GM21528 (cell line): ENCODE measurements at regions not wholly inside any gene's neighbourhood (a gene's known extent, or its start where the extent isn't known, plus 50 kb on each side); places are given as distances from the start of the nearest gene placed in this dataset.
"Not testable (repeated sequence)": the region's sequence is repeated elsewhere in the genome, so short reads cannot be mapped to it uniquely, and the experiment has no call there.

Experiments used
- ATAC-seq: cut with Tn5 transposase; IDR thresholded peaks from one replicate; pipeline ENCODE4 v1.9.1; 2021; ENCODE audit warnings: mild to moderate bottlenecking, moderate library complexity; ENCODE audit not compliant: unreplicated experiment, low FRiP score

DNA sequence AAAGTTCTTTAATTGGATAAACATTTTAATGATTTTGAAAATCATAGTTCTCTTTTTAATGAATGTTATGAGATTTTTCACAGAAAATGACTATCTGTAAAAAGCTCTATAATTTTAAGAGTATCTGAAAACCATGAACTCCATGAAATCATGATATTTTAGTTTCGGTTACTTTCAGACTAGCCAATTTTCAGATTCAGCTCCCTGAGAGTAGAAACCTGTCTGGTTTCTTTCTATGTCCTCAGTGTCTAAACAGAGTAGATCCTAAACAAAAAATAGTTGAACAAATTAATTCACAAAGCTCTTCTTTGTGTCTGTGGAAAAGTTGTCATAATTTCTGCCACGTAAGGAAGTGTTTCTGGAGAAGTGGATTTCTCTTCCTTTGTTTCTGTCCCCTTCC is 1247.7 kb downstream of the NSUN3 start:
- no peak for ATAC-seq

DNA sequence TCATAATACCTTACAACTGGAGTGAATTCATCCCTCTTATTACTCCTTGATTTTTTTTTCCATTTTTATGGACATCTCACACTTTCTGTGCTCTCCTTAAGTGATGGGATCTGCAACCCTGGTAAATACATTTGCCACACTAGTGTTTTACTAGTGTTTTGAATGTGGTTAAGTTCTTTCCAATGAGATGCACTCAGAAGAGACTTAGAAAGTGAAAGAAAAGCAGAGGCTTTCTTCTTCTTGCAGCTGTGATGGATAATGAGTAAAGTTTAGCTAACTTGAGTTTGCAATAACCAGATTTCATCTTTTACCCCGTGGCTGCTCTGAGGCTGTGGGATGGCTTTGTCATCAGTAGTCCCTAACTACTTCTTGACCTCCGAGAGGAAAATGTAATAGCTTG is 1248.4 kb downstream of the NSUN3 start:
- ATAC-seq, result no peak

DNA sequence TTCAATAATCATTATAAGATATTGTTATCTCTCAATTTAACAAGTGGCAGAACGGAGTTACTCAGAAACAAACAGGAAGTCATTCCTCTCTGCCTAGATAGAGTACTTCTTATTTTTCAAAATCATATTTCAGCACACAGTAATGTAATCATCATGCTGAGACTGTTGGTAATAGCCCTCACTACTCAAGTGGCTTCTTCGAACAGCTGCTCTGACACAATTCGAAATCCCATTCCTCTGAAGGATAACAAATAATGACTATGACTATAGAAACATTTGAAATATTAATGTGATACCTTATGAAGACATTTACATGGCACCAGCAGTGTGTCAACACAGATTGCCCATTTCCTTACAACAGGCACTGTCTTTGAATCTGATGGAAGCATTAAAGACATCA is 1249.8 kb downstream of the NSUN3 start:
- no peak for ATAC-seq

DNA sequence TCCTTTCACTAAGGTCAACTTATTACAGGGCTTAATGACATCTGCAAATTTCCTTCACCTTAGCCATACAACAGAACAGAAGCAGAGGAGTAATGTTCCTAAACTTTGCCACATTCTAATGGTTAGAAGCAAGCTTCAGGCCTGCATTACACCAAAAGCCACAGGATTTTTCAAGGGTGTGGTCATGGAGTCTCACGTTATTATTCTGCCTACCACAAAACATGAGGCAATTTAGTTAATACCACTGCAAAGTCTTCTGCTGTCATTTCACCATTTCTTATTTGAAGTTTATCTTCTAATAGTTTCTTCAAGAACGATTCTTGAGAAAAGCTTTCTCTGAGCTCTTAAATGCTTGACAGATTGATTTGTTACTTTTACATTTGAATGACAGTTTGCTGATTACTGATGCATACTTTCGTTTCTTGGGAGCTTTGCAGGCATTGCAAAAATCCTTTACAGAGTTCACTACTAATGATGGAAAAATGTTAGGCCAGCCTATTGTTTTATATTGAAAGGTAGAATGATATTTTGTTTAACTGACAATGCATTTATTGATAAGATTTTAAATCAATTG is 1257.1 kb downstream of the NSUN3 start:
- no peak for ATAC-seq

DNA sequence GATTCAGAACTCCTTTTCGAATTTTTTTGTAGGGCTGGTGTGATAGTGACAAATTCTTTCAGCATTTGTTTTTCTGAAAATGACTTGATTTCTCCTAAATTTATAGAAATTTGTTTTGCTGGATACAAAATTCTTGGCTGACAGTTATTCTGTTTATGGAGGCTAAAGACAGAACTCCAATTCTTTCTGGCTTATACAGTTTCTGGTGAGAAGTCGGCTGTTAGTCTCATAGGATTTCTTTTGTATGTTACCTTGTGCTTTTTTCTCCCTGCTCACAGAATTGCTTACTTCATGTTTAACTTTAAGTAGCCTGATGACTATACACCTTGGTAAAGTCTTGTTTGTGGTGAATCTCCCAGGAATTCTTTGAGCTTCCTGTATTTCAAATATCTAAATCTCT is 1264.6 kb downstream of the NSUN3 start:
- ATAC-seq, result no peak

DNA sequence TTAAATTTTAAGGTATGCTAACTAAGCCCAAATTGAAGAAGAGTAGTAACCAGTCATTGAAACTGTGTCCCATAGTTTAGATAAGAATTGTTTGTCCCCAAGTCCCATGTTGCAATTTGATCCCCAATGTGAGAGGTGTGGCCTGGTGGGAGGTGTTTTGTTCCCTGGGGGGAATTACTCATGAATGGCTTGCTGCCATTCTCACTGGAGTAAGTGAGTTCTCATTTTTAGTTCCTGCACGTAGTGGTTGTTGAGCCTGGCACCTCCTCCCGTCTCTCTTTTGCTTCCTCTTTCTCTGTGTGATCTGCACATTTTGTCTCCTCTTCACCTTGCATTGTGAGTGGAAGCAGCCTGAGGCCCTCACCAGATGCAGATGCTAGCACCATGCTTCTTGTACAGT is 1271.0 kb downstream of the NSUN3 start:
- no peak for ATAC-seq

DNA sequence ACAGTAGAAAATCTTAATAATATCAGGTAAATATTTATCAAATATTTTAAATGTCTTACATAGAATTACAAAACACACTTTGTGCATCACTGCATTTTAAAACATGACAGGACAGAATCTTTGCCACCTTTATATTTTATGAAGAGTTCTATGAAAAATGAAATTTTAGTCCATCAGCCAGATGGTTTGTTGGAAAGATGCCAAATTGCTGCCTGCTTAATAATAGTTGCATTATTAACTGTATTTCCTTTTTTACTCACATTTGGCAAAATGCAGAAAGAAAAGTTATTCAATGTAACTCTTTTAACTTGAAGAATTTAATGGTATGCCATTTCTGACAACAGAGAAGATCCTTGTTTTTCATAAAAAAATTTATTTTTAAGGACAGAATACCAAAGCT is 1271.6 kb downstream of the NSUN3 start:
- no peak for ATAC-seq

DNA sequence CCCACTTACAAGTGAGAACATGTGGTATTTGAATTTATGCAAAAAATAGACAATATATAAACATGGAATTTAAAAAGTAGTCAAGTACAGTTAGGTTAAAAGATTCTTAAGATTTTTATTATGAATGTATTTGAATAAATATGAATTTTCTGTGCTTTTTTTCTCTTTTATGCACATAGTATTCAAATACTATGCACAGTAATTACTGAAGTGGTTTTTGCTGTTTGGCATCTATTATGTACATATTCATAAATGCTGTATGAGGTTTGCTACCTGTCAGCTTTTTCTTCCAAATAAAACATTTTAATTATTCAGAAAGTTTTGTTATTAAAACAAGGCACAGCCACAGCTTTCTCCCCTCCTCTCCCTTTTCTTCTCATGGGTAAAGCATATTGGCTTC is 1272.7 kb downstream of the NSUN3 start:
- ATAC-seq, result no peak

DNA sequence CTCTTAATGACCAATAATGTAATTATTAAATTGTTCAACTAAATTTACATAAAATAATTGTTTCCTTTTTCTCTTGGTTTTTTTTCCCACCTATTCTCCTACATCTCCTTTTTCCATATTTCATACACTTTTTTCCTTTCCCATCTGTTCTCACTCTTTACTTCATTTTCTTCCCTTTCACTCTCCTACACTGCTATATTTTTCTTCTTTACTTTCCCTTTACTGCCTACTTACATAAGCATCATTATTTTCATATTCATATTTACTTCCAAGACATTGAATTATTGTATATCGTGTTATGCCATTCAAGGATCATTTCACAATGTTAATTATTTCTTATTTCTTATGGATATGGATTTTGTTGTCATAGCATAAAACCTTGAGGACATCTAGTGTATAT is 1275.6 kb downstream of the NSUN3 start:
- ATAC-seq, result no peak

DNA sequence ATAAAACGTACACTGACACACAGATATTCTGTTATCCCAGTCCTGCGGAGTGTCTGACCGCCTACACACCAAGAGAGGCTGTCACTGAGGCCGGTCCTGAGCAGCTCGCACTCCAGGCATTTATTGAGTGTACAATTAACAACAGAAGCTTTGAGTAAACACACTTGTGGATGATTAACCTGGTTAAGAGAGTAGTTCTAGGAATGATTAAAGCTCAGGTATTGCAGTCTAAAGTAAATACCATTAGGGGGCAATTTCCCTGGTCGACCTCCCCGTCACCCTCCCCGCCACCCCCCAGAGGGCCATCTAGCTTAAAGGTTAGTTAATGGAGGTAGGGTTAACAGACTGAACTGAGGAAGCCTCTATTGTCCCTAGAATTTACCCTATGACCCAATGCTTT is 1278.5 kb downstream of the NSUN3 start:
- ATAC-seq, result no peak

DNA sequence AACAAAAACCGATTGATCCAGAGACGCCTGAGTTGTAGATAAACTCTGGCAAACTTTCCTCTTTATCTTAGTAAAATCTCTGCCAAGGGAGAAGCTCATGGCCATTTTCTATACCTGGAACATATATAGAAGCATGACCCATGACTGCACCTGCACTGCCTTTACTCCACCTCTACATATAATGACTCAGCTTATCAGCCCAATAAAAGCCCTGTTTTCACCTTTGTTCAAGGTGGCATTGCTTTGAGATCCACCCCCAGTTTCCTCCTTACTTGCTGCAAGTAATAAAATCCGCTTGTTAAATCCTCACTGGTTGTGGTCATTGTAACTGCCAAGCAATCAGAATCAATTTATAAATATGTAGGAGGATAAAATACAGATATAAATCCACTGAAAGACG is 1280.4 kb downstream of the NSUN3 start:
- ATAC-seq, result no peak

DNA sequence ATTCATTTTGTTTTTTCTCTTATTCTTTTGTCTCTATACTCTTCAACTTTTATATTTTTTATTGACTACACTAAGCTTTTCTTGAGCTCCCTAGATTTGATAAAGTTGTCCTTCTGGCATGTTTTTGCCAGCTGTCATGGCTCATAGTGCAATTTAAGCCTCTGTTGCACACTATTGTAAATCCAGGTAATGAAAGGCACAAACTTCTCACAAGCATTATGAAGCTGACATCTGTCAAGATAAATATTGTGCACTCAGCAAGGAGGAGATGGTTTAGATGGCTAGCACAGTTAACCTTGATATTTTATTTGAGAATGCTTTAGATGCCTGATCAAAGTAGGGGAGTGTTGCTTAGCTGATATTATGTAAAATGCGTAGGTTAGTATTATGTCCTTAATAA is 1280.9 kb downstream of the NSUN3 start:
- no peak for ATAC-seq

DNA sequence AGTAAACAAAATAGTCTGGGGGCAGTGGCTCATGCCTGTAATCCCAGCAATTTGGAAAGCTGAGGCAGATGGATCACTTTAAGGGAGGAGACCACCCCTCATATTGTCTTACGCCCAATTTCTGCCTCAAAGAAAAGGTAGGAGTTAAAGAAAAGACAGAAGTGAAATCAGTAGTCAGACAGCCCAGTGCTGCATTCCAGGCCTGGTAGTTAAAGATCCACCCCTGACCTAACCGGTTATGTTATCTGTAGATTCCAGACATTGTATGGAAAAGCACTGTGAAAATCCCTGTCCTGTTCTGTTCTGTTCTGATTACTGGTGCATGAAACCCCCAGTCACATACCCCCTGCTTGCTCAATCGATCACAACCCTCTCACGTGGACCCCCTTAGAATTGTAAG is 1285.1 kb downstream of the NSUN3 start:
- ATAC-seq, result not testable (repeated sequence)

DNA sequence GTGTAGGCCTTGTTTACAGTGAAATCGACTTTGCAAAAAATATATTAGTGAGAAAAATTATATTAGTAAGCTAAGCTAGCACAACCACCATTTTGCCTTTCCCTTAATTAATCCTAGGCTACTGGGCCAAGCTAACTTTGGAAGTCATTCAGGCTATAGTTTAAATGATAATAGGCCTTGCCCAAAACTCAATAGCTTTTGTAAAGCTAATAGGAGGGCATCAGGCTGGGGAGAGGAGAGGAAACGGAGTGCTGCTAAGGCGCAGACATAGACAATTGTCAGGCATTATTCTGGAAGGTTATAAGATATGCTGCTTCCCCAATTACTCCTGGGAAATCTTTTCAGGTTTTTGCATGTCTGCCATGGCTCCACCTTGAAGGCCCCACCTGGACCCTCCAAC is 1286.0 kb downstream of the NSUN3 start:
- no peak for ATAC-seq

DNA sequence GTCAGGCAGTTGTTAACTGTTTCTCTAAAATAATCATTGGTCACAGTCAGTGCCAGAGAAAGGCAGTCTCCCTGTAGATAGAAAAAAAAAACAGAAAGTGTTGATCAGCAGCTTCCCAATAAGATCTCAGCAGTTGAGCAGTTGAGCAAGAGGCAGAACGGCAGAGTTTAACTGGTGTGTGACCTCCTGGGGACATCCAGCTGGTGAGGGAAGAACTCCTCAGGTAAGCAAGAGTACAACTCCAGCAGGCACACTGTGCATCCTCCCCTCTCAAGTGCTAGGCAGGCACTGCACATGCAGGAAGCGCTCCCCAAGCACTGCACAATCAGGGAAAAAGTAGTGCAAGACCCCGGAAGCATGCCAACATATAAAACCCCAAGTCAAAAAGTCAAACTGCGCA is 1287.2 kb downstream of the NSUN3 start:
- no peak for ATAC-seq

DNA sequence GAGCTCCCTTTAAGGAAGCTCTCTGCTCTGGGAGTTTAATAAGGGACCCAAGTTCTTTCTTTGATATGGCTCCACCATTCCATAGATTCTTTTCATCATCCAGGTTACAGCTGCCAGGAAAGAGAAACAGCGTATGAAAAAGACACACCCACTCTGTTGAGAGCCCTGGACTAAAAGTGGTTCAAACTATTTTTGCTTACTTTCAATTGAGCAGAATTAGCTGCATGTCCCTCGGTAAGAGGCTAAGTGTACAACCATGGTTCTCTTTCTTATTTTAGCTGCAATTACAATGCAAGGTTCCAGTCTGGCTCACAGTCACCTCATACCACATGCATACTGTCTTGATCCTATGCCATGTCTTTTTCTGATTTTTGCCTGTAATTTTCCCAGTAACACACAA is 1288.3 kb downstream of the NSUN3 start:
- no peak for ATAC-seq

DNA sequence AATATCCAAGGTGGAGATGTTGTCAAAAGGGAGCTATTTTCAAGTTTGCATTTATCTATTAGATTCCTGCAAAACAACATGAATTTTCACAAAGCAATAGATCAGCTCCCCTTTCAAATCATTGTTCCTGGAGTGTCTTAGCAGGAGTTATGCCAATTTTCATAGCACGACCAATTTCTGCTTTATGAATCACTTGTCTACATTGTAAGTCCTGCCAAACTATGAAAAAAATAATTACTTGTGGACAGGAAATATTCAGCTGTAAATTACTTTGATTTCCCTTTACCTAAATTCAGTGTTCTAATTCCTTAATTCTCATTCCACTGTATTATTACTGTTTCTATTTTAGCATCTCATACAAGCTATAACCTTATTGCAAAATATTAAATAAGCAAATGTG is 1289.6 kb downstream of the NSUN3 start:
- no peak for ATAC-seq

DNA sequence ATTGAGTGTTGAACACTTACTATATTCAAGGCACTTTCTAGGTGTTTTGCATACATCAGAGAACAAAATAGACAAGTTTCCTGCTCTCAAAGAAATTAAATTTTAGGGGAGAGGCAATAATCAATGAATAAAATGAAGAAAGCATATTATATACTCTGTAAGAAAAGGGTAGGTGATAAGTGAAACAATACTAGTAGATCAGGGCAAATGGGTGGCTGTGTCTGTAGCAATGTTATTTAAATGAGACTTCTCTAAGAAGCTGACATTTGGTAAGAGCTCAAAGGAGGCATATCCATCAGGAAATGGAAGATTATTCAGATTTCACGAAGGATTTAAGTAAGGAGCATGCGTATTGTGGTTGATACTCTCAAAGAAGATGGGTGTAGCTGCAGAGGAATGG is 1291.6 kb downstream of the NSUN3 start:
- no peak for ATAC-seq

DNA sequence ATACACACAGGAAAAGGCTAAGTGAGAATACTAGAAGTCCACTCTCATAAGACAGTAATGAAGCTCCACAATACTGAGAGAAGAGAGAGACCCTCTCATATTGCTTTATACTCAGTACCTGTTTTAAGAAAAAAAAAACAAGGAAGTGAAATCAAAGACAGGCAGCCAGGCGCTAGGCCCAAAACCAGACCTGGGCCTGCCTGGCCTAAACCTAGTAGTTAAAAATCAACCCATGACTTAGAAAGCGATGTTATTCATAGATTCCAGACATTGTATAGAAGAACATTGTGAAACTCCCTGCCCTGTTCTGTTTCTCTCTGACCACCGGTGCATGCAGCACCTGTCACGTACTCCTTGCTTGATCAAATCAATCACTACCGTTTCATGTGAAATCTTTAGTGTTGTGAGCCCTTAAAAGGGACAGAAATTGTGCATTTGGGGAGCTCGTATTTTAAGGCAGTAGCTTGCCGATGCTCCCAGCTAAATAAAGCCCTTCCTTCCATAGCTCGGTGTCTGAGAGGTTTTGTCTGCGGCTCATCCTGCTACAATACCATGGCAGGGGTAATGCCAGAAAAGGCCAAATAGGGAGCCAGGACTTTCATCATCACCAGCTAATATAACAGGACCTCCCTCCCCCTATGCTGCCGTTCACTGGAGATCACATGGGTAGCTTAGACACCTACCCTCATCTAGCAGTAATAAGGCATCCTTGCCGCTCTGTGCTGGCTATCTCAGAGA is 1294.1 kb downstream of the NSUN3 start:
- peak; percentile 73 for ATAC-seq

DNA sequence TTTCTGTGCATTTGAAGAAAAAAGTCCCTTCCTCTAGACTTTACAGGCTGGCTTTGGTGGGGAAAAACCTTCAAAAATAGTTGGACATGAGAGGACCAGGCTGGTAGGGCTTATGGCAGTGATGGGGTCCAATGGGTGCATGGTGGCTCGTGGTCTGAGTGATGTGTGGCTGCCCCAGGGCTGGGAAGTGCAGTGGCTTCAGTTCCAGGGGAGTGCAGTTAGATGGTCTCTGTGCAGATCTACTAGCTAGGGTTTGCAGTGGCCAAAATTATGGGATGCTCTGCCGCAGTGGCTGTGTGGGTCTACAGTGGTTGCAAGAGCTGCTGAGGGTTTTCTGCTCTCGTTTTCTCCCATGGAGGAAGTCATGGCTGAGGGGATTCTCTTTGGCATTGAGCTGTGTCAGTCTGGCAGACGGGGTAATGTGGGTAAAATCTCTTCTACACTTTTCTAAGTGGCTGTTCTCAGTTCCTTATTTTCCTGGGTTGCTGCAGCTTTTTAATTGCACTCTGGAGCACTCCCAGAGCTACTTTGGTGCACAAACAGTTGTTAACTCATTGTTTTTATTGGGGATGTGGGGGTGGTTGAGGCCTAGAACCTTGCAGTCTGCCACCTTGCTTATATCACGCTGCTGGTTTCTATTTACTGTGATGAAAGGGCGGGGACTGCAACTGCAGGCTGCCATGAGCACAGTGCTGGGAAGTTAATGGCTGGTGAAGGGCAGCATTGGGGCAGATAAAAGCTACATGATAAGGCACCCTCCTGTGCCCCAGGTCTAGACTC is 1324.6 kb downstream of the NSUN3 start:
- no peak for ATAC-seq

DNA sequence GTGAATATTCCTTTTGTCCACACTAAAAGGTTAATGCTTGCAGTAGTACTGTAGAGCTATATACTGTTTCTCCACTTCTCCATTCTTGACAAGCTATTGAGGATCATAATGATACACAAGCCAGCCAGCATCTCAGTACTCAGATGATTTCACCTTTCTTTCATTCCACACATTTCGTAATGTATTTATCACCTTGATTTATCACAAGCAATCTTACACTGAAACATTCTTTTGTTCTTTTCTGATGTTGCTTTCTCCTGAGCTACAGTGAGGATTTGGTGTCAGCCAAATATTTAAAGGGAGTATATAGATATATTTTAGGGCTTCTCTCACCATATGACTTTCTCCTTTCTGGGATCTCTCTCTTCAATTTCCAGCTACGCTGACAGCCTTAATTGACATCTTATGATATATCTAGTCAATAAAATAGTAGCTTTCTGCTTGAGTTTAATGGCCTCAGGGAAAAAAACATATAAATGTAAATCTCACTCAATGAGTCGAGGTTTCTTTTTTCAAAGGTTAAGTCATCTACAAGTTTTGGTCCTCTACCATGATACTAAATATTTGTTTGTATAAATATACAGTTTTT is 1327.0 kb downstream of the NSUN3 start:
- no peak for ATAC-seq

DNA sequence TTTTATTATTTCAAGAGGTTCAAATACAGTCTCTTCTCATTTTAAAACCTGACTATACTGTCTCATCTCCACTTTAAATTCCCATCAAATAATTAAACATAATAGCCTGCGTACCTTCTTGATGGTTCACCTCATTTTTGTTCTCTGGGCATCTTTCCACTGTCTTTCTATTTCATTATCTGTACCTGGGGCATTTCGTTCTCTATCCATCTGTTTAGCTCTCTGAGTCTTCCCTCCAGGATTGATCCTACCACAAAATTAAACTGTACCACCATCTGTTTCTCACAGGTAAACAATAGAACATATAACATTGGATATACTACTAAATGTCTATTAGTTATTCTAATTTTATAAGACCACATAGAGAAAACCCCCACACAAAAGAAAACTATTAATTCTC is 1331.4 kb downstream of the NSUN3 start:
- ATAC-seq, result no peak
